SK-N-MC (cell line): ENCODE measurements at regions not wholly inside any gene's neighbourhood (a gene's known extent, or its start where the extent isn't known, plus 50 kb on each side); places are given as distances from the start of the nearest gene placed in this dataset.

Experiments
- EZH2 ChIP-seq: fragments of 200-600 bp; sonication (generic); IDR thresholded peaks from one replicate; pipeline ENCODE4 v1.6.1; 2017; ENCODE audit warnings: antibody characterized with exemption
- FOXP2 ChIP-seq: optimal IDR thresholded peaks from 2 replicates; pipeline ENCODE3; 2011; ENCODE audit warnings: mild to moderate bottlenecking, moderate library complexity; ENCODE audit not compliant: insufficient read depth; ENCODE audit errors: extremely low read length, control extremely low read depth
- POLR2AphosphoS5 ChIP-seq: IDR thresholded peaks from 2 replicates; pipeline ENCODE4 v1.6.1; 2012; ENCODE audit warnings: mild to moderate bottlenecking, low read depth, low read length, borderline replicate concordance

DNA sequence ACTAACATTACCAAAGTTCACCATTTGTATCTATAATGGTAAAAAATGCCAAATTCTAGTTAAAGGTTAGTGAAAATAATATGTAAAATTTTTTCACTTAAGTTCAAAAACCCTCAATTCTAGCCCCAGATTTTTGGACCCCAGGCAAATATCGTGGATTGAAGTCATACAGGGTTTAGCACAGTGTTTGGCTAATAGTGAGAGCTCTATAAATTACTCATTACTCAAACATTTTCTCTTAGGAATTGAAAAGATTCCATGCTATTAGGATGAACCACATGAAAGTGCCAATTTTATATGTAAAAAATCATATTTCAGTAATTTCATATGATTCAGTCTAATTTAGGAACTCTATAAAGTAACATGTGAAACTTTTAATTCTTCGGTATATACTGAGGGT lies 170.3 kb upstream of the PREP start:
- TF ChIP-seq EZH2 (no peak), POLR2AphosphoS5 (no peak), FOXP2 (no peak)
